GM12878 (cell line): ENCODE measurements at regions not wholly inside any gene's neighbourhood (a gene's known extent, or its start where the extent isn't known, plus 50 kb on each side); places are given as distances from the start of the nearest gene placed in this dataset.
A peak's percentile ranks its signal among the peaks of the same experiment; 100 is the strongest.

Experiments
- ATF7 ChIP-seq: fragments of 450-650 bp; IDR thresholded peaks from 2 replicates; pipeline ENCODE4 v1.6.1; 2016; ENCODE audit warnings: low read depth, mild to moderate bottlenecking
- CBFB ChIP-seq: IDR thresholded peaks from 2 replicates; pipeline ENCODE4 v1.6.1; 2016; ENCODE audit warnings: antibody characterized with exemption, low read depth
- CBX5 ChIP-seq: sonication (generic); IDR thresholded peaks from 2 replicates; pipeline ENCODE4 v1.6.1; 2016; ENCODE audit warnings: low read depth, moderate library complexity, mild to moderate bottlenecking, inconsistent platforms
- CHD1 ChIP-seq: IDR thresholded peaks from 2 replicates; pipeline ENCODE4 v1.6.1; 2012; ENCODE audit warnings: low read depth, low read length, improper control_type of control experiment
- EP300 ChIP-seq, 2 experiments: fragments of 150-350 bp in 1 of 2; IDR thresholded peaks; 2 replicates each; pipeline ENCODE4 v1.6.1; 2011 to 2012; ENCODE audit warnings: low read depth in 2 of 2, low read length in 2 of 2, borderline replicate concordance in 1 of 2, improper control_type of control experiment in 1 of 2, inconsistent platforms in 1 of 2; ENCODE audit not compliant: control insufficient read depth in 1 of 2
- ESRRA ChIP-seq: IDR thresholded peaks from 2 replicates; pipeline ENCODE4 v1.6.1; 2012; ENCODE audit warnings: mild to moderate bottlenecking, low read length, improper control_type of control experiment
- FOXM1 ChIP-seq: IDR thresholded peaks from 2 replicates; pipeline ENCODE4 v1.6.1; 2012; ENCODE audit warnings: low read depth, mild to moderate bottlenecking, inconsistent platforms, low read length, moderate library complexity
- IRF3 ChIP-seq: fragments of 450-650 bp; IDR thresholded peaks from 2 replicates; pipeline ENCODE4 v1.6.1; 2014; ENCODE audit warnings: mild to moderate bottlenecking
- JUNB ChIP-seq: IDR thresholded peaks from 2 replicates; pipeline ENCODE4 v1.6.1; 2016; ENCODE audit warnings: antibody characterized with exemption, mild to moderate bottlenecking
- JUND ChIP-seq: IDR thresholded peaks from 2 replicates; pipeline ENCODE4 v1.6.1; 2012; ENCODE audit warnings: low read depth, mild to moderate bottlenecking, low read length, improper control_type of control experiment, moderate library complexity
- MEF2B ChIP-seq: fragments of 450-650 bp; IDR thresholded peaks from 2 replicates; pipeline ENCODE4 v1.6.1; 2018; ENCODE audit warnings: mild to moderate bottlenecking, moderate library complexity; ENCODE audit not compliant: partially characterized antibody, poor library complexity, severe bottlenecking
- PAX8 ChIP-seq: fragments of 450-650 bp; IDR thresholded peaks from 2 replicates; pipeline ENCODE4 v1.6.1; 2017; ENCODE audit warnings: mild to moderate bottlenecking, moderate library complexity
- POLR2AphosphoS5 ChIP-seq: IDR thresholded peaks from 2 replicates; pipeline ENCODE4 v1.6.1; 2011; ENCODE audit warnings: mild to moderate bottlenecking, low read length, inconsistent platforms
- RUNX3 ChIP-seq: IDR thresholded peaks from 2 replicates; pipeline ENCODE4 v1.6.1; 2012; ENCODE audit warnings: low read length, inconsistent platforms
- SIN3A ChIP-seq: IDR thresholded peaks from 2 replicates; pipeline ENCODE4 v1.6.1; 2012; ENCODE audit warnings: low read depth, low read length, improper control_type of control experiment
- SKIL ChIP-seq: fragments of 450-650 bp; IDR thresholded peaks from 2 replicates; pipeline ENCODE4 v1.6.1; 2017; ENCODE audit warnings: mild to moderate bottlenecking, low read depth, inconsistent platforms; ENCODE audit not compliant: poor library complexity, severe bottlenecking
- SP1 ChIP-seq: IDR thresholded peaks from one replicate; pipeline ENCODE4 v1.6.1; 2011; ENCODE audit warnings: low read depth, low read length
- USF1 ChIP-seq: IDR thresholded peaks from 2 replicates; pipeline ENCODE4 v1.6.1; 2011; ENCODE audit warnings: borderline replicate concordance, low read depth, mild to moderate bottlenecking, moderate library complexity, mixed read lengths, low read length; ENCODE audit not compliant: insufficient read depth; ENCODE audit errors: extremely low read length
- YY1 ChIP-seq: IDR thresholded peaks from 2 replicates; pipeline ENCODE4 v1.6.1; 2011; ENCODE audit warnings: low read depth, mild to moderate bottlenecking, low read length
- TF ChIP-seq, protein P1 (sequence below): fragments of 450-650 bp; IDR thresholded peaks from 2 replicates; pipeline ENCODE4 v1.6.1; 2018; ENCODE audit warnings: borderline replicate concordance, mild to moderate bottlenecking; ENCODE audit not compliant: partially characterized antibody
- TF ChIP-seq, protein P2 (sequence below): fragments of 450-650 bp; formaldehyde crosslinking; IDR thresholded peaks from 2 replicates; pipeline ENCODE4 v1.4.0; 2020; ENCODE audit warnings: mild to moderate bottlenecking, moderate library complexity

DNA sequence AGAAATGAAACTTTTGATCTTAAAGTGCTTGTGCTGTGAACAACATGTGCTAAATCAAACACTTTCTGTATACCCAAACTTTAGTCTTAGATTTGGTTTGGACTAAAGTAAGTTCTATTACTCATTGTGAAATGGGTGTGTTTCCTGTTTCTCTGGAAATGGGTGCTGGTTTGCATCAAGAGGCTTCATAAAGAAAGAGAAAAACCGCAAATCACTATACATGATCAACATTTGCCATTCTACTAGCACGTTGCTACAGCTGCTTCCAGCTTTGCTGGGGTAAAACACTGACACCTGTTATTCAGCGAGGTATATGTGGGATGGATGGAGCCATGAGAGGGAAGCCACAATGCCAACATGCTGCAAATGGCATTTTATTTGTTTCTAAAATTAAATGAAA lies 547.0 kb upstream of the ACVR2A start (continued):
- peak; percentile 91 for TF ChIP-seq JUNB
- TF ChIP-seq, protein P1, sequence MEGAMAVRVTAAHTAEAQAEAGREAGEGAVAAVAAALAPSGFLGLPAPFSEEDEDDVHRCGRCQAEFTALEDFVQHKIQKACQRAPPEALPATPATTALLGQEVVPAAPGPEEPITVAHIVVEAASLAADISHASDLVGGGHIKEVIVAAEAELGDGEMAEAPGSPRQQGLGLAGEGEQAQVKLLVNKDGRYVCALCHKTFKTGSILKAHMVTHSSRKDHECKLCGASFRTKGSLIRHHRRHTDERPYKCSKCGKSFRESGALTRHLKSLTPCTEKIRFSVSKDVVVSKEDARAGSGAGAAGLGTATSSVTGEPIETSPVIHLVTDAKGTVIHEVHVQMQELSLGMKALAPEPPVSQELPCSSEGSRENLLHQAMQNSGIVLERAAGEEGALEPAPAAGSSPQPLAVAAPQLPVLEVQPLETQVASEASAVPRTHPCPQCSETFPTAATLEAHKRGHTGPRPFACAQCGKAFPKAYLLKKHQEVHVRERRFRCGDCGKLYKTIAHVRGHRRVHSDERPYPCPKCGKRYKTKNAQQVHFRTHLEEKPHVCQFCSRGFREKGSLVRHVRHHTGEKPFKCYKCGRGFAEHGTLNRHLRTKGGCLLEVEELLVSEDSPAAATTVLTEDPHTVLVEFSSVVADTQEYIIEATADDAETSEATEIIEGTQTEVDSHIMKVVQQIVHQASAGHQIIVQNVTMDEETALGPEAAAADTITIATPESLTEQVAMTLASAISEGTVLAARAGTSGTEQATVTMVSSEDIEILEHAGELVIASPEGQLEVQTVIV = no peak
- TF ChIP-seq YY1 = peak; percentile 25; the same call in 1 of the 2 replicates
- TF ChIP-seq MEF2B = no peak
- no peak for TF ChIP-seq JUND
- TF ChIP-seq CHD1 = no peak
- TF ChIP-seq USF1 = no peak
- TF ChIP-seq POLR2AphosphoS5 = no peak
- no peak for TF ChIP-seq ATF7
- TF ChIP-seq, protein P2, sequence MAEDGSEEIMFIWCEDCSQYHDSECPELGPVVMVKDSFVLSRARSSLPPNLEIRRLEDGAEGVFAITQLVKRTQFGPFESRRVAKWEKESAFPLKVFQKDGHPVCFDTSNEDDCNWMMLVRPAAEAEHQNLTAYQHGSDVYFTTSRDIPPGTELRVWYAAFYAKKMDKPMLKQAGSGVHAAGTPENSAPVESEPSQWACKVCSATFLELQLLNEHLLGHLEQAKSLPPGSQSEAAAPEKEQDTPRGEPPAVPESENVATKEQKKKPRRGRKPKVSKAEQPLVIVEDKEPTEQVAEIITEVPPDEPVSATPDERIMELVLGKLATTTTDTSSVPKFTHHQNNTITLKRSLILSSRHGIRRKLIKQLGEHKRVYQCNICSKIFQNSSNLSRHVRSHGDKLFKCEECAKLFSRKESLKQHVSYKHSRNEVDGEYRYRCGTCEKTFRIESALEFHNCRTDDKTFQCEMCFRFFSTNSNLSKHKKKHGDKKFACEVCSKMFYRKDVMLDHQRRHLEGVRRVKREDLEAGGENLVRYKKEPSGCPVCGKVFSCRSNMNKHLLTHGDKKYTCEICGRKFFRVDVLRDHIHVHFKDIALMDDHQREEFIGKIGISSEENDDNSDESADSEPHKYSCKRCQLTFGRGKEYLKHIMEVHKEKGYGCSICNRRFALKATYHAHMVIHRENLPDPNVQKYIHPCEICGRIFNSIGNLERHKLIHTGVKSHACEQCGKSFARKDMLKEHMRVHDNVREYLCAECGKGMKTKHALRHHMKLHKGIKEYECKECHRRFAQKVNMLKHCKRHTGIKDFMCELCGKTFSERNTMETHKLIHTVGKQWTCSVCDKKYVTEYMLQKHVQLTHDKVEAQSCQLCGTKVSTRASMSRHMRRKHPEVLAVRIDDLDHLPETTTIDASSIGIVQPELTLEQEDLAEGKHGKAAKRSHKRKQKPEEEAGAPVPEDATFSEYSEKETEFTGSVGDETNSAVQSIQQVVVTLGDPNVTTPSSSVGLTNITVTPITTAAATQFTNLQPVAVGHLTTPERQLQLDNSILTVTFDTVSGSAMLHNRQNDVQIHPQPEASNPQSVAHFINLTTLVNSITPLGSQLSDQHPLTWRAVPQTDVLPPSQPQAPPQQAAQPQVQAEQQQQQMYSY (CRISPR knock-in tag) = no peak
- TF ChIP-seq ESRRA = no peak
- no peak for TF ChIP-seq IRF3
- peak; percentile 100 for TF ChIP-seq RUNX3
- no peak for TF ChIP-seq SKIL
- peak; percentile 93 for TF ChIP-seq FOXM1
- TF ChIP-seq PAX8 = no peak
- peak in 1 of 2 experiments; percentile 66; a peak in 1 of 4 replicates for TF ChIP-seq EP300 (IDR thresholded peaks at IDR 0.05; ENCODE audit: borderline replicate concordance in 1 of 2, control insufficient read depth in 1 of 2, low read depth in 2 of 2, low read length in 2 of 2)
- TF ChIP-seq SP1 = no peak
- no peak for TF ChIP-seq SIN3A
- TF ChIP-seq CBFB = peak; percentile 89
- peak; percentile 93 for TF ChIP-seq CBX5
